ENCODE measurements at regions not wholly inside any gene's neighbourhood (a gene's known extent, or its start where the extent isn't known, plus 50 kb on each side); places are given as distances from the start of the nearest gene placed in this dataset.
"Not testable (repeated sequence)": the region's sequence is repeated elsewhere in the genome, so short reads cannot be mapped to it uniquely, and the experiment has no call there.

DNA sequence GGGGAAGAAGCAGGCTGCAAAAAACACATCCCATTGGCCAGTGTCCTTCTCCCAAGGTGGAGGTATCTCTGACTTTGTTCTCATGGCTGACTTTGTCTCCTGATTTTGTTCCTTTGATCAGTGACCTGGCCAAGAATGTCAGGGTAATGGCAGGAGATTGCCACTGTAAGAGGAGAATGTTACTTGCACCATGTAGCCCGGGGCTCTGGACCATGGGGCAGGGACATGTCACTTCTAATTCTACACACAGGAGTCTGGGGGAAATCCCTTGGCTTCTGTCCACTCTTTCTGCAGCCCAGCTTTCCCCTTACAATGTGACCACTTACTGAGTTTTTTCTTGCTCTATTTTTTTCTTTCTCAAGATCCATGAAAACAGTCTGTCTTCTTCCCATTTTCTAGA is 87.7 kb upstream of the LRRN2 start:
- ATAC-seq (ENCODE audit: low read depth) (no peak), DNase-seq (ENCODE audit: low spot score) (no peak)
- Histone ChIP-seq H3K27me3 (ENCODE audit: insufficient read depth, poor library complexity, severe bottlenecking) (no peaks in the 10 kb centered on the region), H3K9me3 (ENCODE audit: severe bottlenecking) (no peaks in the 10 kb centered on the region), H3K4me3 (ENCODE audit: severe bottlenecking) (no peak overlapping the region), H3K36me3 (ENCODE audit: low read depth) (no peaks in the 10 kb centered on the region), H3K27ac (ENCODE audit: poor library complexity, severe bottlenecking) (no peak overlapping the region), H3K4me1 (ENCODE audit: insufficient read depth, poor library complexity, severe bottlenecking) (no peaks in the 10 kb centered on the region)
- TF ChIP-seq, protein P1, sequence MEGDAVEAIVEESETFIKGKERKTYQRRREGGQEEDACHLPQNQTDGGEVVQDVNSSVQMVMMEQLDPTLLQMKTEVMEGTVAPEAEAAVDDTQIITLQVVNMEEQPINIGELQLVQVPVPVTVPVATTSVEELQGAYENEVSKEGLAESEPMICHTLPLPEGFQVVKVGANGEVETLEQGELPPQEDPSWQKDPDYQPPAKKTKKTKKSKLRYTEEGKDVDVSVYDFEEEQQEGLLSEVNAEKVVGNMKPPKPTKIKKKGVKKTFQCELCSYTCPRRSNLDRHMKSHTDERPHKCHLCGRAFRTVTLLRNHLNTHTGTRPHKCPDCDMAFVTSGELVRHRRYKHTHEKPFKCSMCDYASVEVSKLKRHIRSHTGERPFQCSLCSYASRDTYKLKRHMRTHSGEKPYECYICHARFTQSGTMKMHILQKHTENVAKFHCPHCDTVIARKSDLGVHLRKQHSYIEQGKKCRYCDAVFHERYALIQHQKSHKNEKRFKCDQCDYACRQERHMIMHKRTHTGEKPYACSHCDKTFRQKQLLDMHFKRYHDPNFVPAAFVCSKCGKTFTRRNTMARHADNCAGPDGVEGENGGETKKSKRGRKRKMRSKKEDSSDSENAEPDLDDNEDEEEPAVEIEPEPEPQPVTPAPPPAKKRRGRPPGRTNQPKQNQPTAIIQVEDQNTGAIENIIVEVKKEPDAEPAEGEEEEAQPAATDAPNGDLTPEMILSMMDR (IDR thresholded peaks at IDR 0.05; ENCODE audit: poor library complexity, severe bottlenecking) = no peak

DNA sequence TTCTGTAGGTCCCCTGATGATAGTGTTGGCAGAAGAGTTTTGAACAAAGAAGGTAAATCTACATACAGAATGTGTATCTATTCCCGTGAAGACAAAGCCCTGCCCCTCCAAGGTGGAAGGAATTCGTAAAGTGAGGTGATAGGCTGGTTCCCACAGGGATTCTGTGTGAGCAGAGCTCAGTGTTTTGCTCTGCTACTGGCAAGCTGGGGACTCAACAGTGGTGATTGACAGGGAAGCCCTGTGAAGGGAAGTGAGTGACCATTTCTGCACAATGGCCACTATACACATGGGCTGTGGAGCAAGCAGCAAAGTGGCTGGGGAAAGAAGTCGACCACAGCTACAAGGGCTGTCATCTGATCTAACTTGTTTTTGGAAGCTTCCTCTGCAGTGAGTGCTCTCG is 90.0 kb upstream of the LRRN2 start:
- Histone ChIP-seq H3K9me3 (ENCODE audit: severe bottlenecking) (no peaks in the 10 kb centered on the region), H3K4me1 (ENCODE audit: insufficient read depth, poor library complexity, severe bottlenecking) (no peaks in the 10 kb centered on the region), H3K4me3 (ENCODE audit: severe bottlenecking) (no peak overlapping the region), H3K27me3 (ENCODE audit: insufficient read depth, poor library complexity, severe bottlenecking) (no peaks in the 10 kb centered on the region), H3K36me3 (ENCODE audit: low read depth) (no peaks in the 10 kb centered on the region), H3K27ac (ENCODE audit: poor library complexity, severe bottlenecking) (no peak overlapping the region)
- no peak for ATAC-seq (ENCODE audit: low read depth)
- TF ChIP-seq, protein P1 (IDR thresholded peaks at IDR 0.05; ENCODE audit: poor library complexity, severe bottlenecking) = no peak
- DNase-seq (ENCODE audit: low spot score) = no peak

DNA sequence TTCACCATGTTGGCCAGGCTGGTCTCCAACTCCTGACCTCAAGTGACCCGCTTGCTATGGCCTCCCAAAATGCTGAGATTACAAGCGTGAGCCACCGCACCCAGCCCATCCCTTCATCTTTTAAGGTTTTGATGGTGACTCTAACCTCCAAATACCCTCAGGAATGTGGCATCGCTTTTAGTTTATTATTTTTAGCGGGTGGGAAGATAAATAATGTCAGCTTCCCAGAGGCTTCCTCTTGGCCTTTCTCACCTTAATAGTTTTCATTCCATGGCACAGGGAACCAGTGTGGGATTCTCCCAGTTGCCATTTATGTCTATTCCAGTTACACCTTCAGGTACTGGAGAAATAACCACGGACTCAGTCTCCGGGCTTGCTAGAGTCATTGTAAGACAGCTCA is 92.1 kb upstream of the LRRN2 start:
- TF ChIP-seq, protein P1 (IDR thresholded peaks at IDR 0.05; ENCODE audit: poor library complexity, severe bottlenecking) = no peak
- DNase-seq (ENCODE audit: low spot score) = no peak
- no peaks in the 10 kb centered on the region for H3K36me3 ChIP-seq (ENCODE audit: low read depth)
- H3K4me1 ChIP-seq (ENCODE audit: insufficient read depth, poor library complexity, severe bottlenecking) = no peaks in the 10 kb centered on the region
- H3K4me3 ChIP-seq (ENCODE audit: severe bottlenecking) = no peak overlapping the region
- H3K27me3 ChIP-seq (ENCODE audit: insufficient read depth, poor library complexity, severe bottlenecking) = no peaks in the 10 kb centered on the region
- no peak for ATAC-seq (ENCODE audit: low read depth)
- H3K9me3 ChIP-seq (ENCODE audit: severe bottlenecking) = no peaks in the 10 kb centered on the region
- no peak overlapping the region for H3K27ac ChIP-seq (ENCODE audit: poor library complexity, severe bottlenecking)

DNA sequence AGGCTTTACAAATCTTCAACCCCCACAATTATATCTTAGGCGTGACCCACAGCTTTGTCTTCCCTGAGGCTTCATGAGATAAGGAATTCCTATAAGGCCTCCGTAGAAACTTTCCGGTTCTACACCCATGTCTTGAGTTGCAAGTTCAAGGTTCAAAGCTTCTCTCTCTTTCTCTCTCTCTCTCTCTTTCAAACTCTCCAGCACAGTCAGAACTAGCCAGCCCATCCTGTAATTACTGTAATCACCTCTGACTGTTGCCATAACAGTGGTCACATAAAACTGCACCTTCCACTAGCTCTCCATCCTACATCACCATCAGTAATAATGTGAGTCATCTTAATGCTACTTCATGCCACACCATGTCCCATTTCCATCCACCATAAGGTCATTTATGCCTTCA is 90.0 kb upstream of the NFASC start:
- Histone ChIP-seq H3K27me3 (ENCODE audit: insufficient read depth, poor library complexity, severe bottlenecking) (no peaks in the 10 kb centered on the region), H3K9me3 (ENCODE audit: severe bottlenecking) (no peaks in the 10 kb centered on the region), H3K27ac (ENCODE audit: poor library complexity, severe bottlenecking) (no peak overlapping the region), H3K36me3 (ENCODE audit: low read depth) (no peaks in the 10 kb centered on the region), H3K4me1 (ENCODE audit: insufficient read depth, poor library complexity, severe bottlenecking) (no peaks in the 10 kb centered on the region), H3K4me3 (ENCODE audit: severe bottlenecking) (no peak overlapping the region)
- DNase-seq (ENCODE audit: low spot score) (no peak), ATAC-seq (ENCODE audit: low read depth) (no peak)
- TF ChIP-seq, protein P1 (IDR thresholded peaks at IDR 0.05; ENCODE audit: poor library complexity, severe bottlenecking) = no peak

DNA sequence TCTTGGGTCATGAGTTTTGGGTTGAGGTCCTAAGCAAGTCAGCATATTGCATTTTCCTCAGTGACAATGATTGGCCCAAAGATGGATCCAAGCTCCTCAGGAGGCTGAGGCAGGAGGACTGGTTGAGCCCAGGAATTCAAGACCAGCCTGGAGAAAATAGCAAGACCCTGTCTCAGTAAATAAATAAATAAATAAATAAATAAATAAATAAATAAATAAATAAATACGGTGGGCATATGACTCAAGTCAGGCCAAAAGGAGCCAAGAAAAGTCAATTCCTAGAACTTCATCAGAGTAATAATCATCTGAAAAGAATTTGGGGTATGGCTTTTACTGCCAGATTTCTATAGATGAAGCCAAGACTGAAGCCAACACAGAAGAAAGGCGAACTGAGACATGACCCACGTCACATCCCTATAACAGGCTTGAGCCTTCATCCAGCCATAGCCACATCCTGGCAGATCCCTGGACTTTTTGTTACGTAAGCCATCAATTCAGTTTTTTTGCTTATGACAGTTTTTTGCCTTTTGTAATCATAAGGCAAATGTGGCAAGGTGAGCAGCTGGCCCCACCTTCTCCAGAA is 88.5 kb upstream of the NFASC start:
- H3K4me1 ChIP-seq (ENCODE audit: insufficient read depth, poor library complexity, severe bottlenecking) = no peaks in the 10 kb centered on the region
- ATAC-seq (ENCODE audit: low read depth) = peak; percentile 90
- H3K27ac ChIP-seq (ENCODE audit: poor library complexity, severe bottlenecking) = no peak overlapping the region
- TF ChIP-seq, protein P1 (IDR thresholded peaks at IDR 0.05; ENCODE audit: poor library complexity, severe bottlenecking) = no peak
- H3K36me3 ChIP-seq (ENCODE audit: low read depth) = no peaks in the 10 kb centered on the region
- H3K9me3 ChIP-seq (ENCODE audit: severe bottlenecking) = no peaks in the 10 kb centered on the region
- H3K27me3 ChIP-seq (ENCODE audit: insufficient read depth, poor library complexity, severe bottlenecking) = no peaks in the 10 kb centered on the region
- no peak for DNase-seq (ENCODE audit: low spot score)
- H3K4me3 ChIP-seq (ENCODE audit: severe bottlenecking) = no peak overlapping the region

DNA sequence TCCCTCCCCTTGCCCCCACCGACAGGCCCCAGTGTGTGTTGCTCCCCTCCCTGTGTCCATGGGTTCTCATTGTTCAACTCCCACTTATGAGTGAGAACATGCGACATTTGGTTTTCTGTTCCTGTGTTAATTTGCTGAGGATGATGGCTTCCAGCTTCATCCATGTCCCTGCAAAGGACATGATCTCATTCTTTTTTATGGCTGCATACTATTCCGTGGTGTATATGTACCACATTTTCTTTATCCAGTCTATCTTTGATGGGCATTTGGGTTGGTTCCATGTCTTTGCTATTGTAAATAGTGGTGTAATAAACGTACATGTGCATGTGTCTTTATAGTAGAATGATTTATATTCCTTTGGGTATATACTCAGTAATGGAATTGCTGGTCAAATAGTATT is 85.6 kb upstream of the NFASC start:
- not testable (repeated sequence) for H3K4me3 ChIP-seq (ENCODE audit: severe bottlenecking); H3K27ac ChIP-seq (ENCODE audit: poor library complexity, severe bottlenecking); ATAC-seq (ENCODE audit: low read depth); H3K9me3 ChIP-seq (ENCODE audit: severe bottlenecking); H3K4me1 ChIP-seq (ENCODE audit: insufficient read depth, poor library complexity, severe bottlenecking); H3K27me3 ChIP-seq (ENCODE audit: insufficient read depth, poor library complexity, severe bottlenecking); H3K36me3 ChIP-seq (ENCODE audit: low read depth); DNase-seq (ENCODE audit: low spot score)

Data from RWPE2 (cell line).